GM23248 (cell line): ENCODE measurements at regions not wholly inside any gene's neighbourhood (a gene's known extent, or its start where the extent isn't known, plus 50 kb on each side); places are given as distances from the start of the nearest gene placed in this dataset.

ENCODE experiments used
- EZH2 ChIP-seq: fragments of 200-600 bp; sonication (generic); IDR thresholded peaks from 2 replicates; pipeline ENCODE4 v1.6.1; 2018; ENCODE audit warnings: antibody characterized with exemption, mild to moderate bottlenecking; ENCODE audit not compliant: insufficient read depth, poor library complexity, severe bottlenecking
- EZH2phosphoT487 ChIP-seq: fragments of 200-600 bp; sonication (generic); IDR thresholded peaks from 2 replicates; pipeline ENCODE4 v1.6.1; 2018; ENCODE audit warnings: antibody characterized with exemption, moderate library complexity, mild to moderate bottlenecking, low read depth; ENCODE audit not compliant: insufficient read depth

GRCh38 chr5:125750861-125751186 is 672.4 kb upstream of the GRAMD2B start:
- no peak for TF ChIP-seq EZH2phosphoT487
- TF ChIP-seq EZH2: no peak
